OCI-LY1 (cell line): ENCODE measurements at regions not wholly inside any gene's neighbourhood (a gene's known extent, or its start where the extent isn't known, plus 50 kb on each side); places are given as distances from the start of the nearest gene placed in this dataset.
"Not testable (repeated sequence)": the region's sequence is repeated elsewhere in the genome, so short reads cannot be mapped to it uniquely, and the experiment has no call there.

ENCODE experiments used
- H2AFZ ChIP-seq: fragments of 200-600 bp; sonication (generic), shearing (Covaris generic); 2 replicates; pipeline ENCODE4 v1.6.0; 2014; ENCODE audit warnings: antibody characterized with exemption, mild to moderate bottlenecking, low read length
- H3F3A ChIP-seq: fragments of 200-600 bp; sonication (generic), shearing (Covaris generic); 2 replicates; pipeline ENCODE4 v1.6.0; 2014; ENCODE audit warnings: mild to moderate bottlenecking, antibody characterized with exemption, low read length, moderate library complexity; ENCODE audit not compliant: insufficient read depth
- H3K27ac ChIP-seq: fragments of 200-600 bp; sonication (generic); 2 replicates; pipeline ENCODE4 v1.5.1; 2014; ENCODE audit warnings: low read length, mixed run types, mild to moderate bottlenecking, low read depth; ENCODE audit not compliant: poor library complexity, severe bottlenecking
- H3K27me3 ChIP-seq: fragments of 200-600 bp; sonication (generic); 2 replicates; pipeline ENCODE4 v1.6.0; 2014; ENCODE audit warnings: antibody characterized with exemption, mild to moderate bottlenecking, low read length, moderate library complexity; ENCODE audit not compliant: insufficient read depth
- H3K36me3 ChIP-seq: fragments of 200-600 bp; sonication (generic); 2 replicates; pipeline ENCODE4 v1.6.1; 2014; ENCODE audit warnings: mild to moderate bottlenecking, antibody characterized with exemption, low read length, moderate library complexity, mixed read lengths; ENCODE audit not compliant: insufficient read depth
- H3K4me1 ChIP-seq: fragments of 200-600 bp; sonication (generic); 2 replicates; pipeline ENCODE4 v1.5.1; 2014; ENCODE audit warnings: mild to moderate bottlenecking, low read length, moderate library complexity; ENCODE audit not compliant: insufficient read depth, severe bottlenecking
- H3K4me2 ChIP-seq: fragments of 200-600 bp; sonication (generic), shearing (Covaris generic); 2 replicates; pipeline ENCODE4 v1.6.1; 2014; ENCODE audit warnings: low read length
- H3K4me3 ChIP-seq: fragments of 200-600 bp; sonication (generic); 2 replicates; pipeline ENCODE4 v1.5.1; 2014; ENCODE audit warnings: low read length, low read depth, mild to moderate bottlenecking, mixed read lengths; ENCODE audit not compliant: poor library complexity, severe bottlenecking
- H3K79me2 ChIP-seq: fragments of 200-600 bp; shearing (Covaris generic); 2 replicates; pipeline ENCODE4 v1.6.1; 2016; ENCODE audit warnings: mixed run types, low read length, mixed read lengths; ENCODE audit not compliant: insufficient read depth
- H3K9ac ChIP-seq: fragments of 200-600 bp; sonication (generic), shearing (Covaris generic); 2 replicates; pipeline ENCODE4 v1.6.1; 2014; ENCODE audit warnings: mild to moderate bottlenecking, low read length, mixed read lengths
- H3K9me2 ChIP-seq: fragments of 200-600 bp; sonication (generic), shearing (Covaris generic); 2 replicates; pipeline ENCODE4 v1.6.1; 2014; ENCODE audit warnings: low read depth, mild to moderate bottlenecking, low read length, mixed read lengths
- H3K9me3 ChIP-seq: fragments of 200-600 bp; shearing (Covaris generic); 2 replicates; pipeline ENCODE4 v1.6.1; 2014; ENCODE audit warnings: low read length, mixed read lengths
- H4K20me1 ChIP-seq: fragments of 200-600 bp; sonication (generic), shearing (Covaris generic); 2 replicates; pipeline ENCODE4 v1.6.0; 2016; ENCODE audit warnings: mild to moderate bottlenecking, low read length; ENCODE audit not compliant: insufficient read depth
- EZH2 ChIP-seq: fragments of 200-600 bp; sonication (generic), shearing (Covaris generic); IDR thresholded peaks from 2 replicates; pipeline ENCODE4 v1.8.0; 2017; ENCODE audit warnings: borderline replicate concordance, mixed run types, mild to moderate bottlenecking, antibody characterized with exemption, low read length, moderate library complexity, mixed read lengths
- TF ChIP-seq, protein P1 (sequence below): fragments of 200-600 bp; sonication (generic), shearing (Covaris generic); IDR thresholded peaks from 2 replicates; pipeline ENCODE4 v1.5.1; 2017; ENCODE audit warnings: mild to moderate bottlenecking, antibody characterized with exemption, low read length, moderate library complexity, mixed read lengths

DNA sequence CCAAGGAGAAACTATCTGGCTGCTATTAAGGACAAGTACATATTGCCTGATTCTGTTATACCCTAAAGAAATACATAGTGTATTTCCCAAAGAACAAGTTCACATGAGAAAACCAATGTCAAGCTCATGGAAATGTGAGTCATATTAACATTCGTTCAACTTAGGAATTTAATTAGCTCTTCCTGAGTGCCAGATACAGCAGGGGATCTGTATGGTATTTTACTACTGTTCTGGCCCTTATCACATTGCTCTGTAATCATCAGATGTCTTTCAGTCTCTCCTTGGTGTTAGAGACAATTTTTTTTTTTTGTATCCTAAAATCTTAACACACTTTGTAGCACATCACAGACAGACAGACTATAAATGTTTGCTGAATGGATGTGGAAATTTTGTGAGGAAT, 395.0 kb upstream of the CRIM1 start:
- H3F3A ChIP-seq, result no peaks in the 10 kb centered on the region
- no peak overlapping the region for H3K4me2 ChIP-seq
- TF ChIP-seq, protein P1, sequence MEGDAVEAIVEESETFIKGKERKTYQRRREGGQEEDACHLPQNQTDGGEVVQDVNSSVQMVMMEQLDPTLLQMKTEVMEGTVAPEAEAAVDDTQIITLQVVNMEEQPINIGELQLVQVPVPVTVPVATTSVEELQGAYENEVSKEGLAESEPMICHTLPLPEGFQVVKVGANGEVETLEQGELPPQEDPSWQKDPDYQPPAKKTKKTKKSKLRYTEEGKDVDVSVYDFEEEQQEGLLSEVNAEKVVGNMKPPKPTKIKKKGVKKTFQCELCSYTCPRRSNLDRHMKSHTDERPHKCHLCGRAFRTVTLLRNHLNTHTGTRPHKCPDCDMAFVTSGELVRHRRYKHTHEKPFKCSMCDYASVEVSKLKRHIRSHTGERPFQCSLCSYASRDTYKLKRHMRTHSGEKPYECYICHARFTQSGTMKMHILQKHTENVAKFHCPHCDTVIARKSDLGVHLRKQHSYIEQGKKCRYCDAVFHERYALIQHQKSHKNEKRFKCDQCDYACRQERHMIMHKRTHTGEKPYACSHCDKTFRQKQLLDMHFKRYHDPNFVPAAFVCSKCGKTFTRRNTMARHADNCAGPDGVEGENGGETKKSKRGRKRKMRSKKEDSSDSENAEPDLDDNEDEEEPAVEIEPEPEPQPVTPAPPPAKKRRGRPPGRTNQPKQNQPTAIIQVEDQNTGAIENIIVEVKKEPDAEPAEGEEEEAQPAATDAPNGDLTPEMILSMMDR, result no peak
- no peak for TF ChIP-seq EZH2
- no peaks in the 10 kb centered on the region for H3K36me3 ChIP-seq
- no peaks in the 10 kb centered on the region for H3K9me3 ChIP-seq
- H3K9ac ChIP-seq, result no peak overlapping the region
- H3K4me1 ChIP-seq, result no peaks in the 10 kb centered on the region
- H3K79me2 ChIP-seq, result no peaks in the 10 kb centered on the region
- no peak overlapping the region for H2AFZ ChIP-seq
- H3K27me3 ChIP-seq, result no peaks in the 10 kb centered on the region
- H3K4me3 ChIP-seq, result no peak overlapping the region
- no peaks in the 10 kb centered on the region for H4K20me1 ChIP-seq
- no peaks in the 10 kb centered on the region for H3K9me2 ChIP-seq
- H3K27ac ChIP-seq, result no peak overlapping the region

DNA sequence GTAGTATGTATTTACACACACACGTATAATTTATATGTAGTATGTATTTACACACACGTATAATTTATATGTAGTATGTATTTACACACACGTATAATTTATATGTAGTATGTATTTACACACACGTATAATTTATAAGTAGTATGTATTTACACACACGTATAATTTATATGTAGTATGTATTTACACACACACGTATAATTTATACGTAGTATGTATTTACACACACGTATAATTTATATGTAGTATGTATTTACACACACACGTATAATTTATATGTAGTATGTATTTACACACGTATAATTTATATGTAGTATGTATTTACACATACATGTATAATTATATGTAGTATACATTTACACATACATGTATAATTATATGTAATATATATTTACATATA, 398.5 kb upstream of the CRIM1 start:
- not testable (repeated sequence) for H3K27ac ChIP-seq, H4K20me1 ChIP-seq, H2AFZ ChIP-seq, H3K27me3 ChIP-seq, H3K36me3 ChIP-seq, H3K4me2 ChIP-seq, H3K4me3 ChIP-seq, H3K9me2 ChIP-seq, H3K9me3 ChIP-seq, H3K4me1 ChIP-seq, H3K79me2 ChIP-seq, H3K9ac ChIP-seq, H3F3A ChIP-seq

DNA sequence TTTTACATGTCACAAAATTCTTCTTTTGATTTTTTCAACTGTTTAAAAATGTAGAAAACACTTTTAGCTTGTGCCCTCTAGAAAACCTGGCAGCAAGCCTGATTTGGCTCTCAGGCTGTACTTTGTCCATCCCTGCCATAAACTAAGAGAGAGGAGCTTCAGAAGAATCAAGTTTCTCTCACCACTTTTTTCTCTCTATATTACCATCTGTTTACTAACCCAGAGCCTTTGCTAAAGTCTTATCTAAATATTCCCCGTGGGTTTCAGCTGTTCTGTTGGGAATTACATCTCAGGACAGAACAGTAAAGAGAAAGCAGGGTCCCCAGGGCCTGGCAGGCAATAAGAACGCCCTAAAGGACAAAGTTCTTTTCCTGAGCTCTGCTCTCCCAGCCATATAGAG, 409.1 kb upstream of the CRIM1 start:
- Histone ChIP-seq H3K4me1 (no peaks in the 10 kb centered on the region), H3K9me3 (no peaks in the 10 kb centered on the region), H4K20me1 (no peaks in the 10 kb centered on the region), H3K9ac (no peak overlapping the region), H3K27me3 (no peaks in the 10 kb centered on the region), H3K79me2 (no peaks in the 10 kb centered on the region), H3K4me2 (no peak overlapping the region), H3K27ac (no peak overlapping the region), H3K9me2 (no peaks in the 10 kb centered on the region), H3K36me3 (no peaks in the 10 kb centered on the region), H3F3A (no peaks in the 10 kb centered on the region), H2AFZ (no peak overlapping the region), H3K4me3 (no peak overlapping the region)
- TF ChIP-seq, protein P1, result no peak
- TF ChIP-seq EZH2, result no peak

DNA sequence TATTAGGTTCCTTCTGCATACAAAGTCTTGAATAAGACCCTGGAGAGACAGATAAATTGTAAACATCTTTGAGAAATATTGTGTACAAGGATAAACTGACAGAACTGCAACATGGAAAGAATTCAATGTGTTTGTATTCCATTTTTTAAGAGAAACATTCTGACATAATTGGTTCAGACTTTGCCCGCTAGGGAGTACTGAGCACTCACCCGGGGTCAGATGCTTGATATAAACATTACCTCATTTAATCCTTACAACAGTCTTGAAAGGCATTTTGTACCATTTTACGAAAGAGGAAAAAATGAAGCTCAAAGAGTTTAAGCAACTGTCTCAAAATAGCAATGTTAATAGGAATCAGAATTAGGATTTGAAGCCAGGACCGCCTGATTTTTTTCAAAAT, 416.7 kb upstream of the CRIM1 start:
- no peak for TF ChIP-seq EZH2
- TF ChIP-seq, protein P1, result no peak
- Histone ChIP-seq H3K4me1 (no peaks in the 10 kb centered on the region), H3K9me3 (no peaks in the 10 kb centered on the region), H2AFZ (no peak overlapping the region), H3F3A (no peaks in the 10 kb centered on the region), H3K79me2 (no peaks in the 10 kb centered on the region), H3K9ac (no peak overlapping the region), H3K36me3 (no peaks in the 10 kb centered on the region), H3K4me3 (no peak overlapping the region), H4K20me1 (no peaks in the 10 kb centered on the region), H3K27me3 (no peaks in the 10 kb centered on the region), H3K9me2 (no peaks in the 10 kb centered on the region), H3K4me2 (no peak overlapping the region), H3K27ac (no peak overlapping the region)
